ENCODE measurements at regions not wholly inside any gene's neighbourhood (a gene's known extent, or its start where the extent isn't known, plus 50 kb on each side); places are given as distances from the start of the nearest gene placed in this dataset.

DNA sequence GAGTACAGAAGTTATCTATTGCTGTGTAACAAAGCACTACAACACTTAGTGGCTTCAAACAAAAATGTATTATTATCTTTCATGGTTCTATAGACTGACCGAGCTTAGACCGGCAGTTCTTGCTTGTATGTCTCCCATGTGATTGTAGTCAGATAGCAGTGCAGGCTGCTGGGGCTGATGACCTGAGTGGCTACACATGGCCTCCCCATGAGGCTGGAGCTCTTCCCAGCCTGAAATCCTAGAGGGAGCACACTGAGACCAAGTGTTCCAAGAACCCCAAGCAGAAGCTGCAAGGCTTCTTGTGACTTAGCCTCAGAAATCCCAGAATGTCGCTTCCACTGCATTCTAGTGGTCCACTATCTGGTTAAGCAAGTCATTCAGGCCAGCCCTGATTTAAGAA is 141.2 kb upstream of the TLE3 start:
- no peaks in the 10 kb centered on the region for H3K9me3 ChIP-seq
- no peaks in the 10 kb centered on the region for H3K27me3 ChIP-seq
- intact Hi-C loops (cut with DNase I) = no loop called here
- H3K4me1 ChIP-seq = no peaks in the 10 kb centered on the region
- DNase-seq (no peak), FAIRE-seq (no peak), ATAC-seq (no peak)
- TF ChIP-seq, protein P1, sequence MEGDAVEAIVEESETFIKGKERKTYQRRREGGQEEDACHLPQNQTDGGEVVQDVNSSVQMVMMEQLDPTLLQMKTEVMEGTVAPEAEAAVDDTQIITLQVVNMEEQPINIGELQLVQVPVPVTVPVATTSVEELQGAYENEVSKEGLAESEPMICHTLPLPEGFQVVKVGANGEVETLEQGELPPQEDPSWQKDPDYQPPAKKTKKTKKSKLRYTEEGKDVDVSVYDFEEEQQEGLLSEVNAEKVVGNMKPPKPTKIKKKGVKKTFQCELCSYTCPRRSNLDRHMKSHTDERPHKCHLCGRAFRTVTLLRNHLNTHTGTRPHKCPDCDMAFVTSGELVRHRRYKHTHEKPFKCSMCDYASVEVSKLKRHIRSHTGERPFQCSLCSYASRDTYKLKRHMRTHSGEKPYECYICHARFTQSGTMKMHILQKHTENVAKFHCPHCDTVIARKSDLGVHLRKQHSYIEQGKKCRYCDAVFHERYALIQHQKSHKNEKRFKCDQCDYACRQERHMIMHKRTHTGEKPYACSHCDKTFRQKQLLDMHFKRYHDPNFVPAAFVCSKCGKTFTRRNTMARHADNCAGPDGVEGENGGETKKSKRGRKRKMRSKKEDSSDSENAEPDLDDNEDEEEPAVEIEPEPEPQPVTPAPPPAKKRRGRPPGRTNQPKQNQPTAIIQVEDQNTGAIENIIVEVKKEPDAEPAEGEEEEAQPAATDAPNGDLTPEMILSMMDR (IDR thresholded peaks at IDR 0.05) = no peak
- H3K36me3 ChIP-seq = no peaks in the 10 kb centered on the region
- no peak overlapping the region for H3K27ac ChIP-seq
- no peak overlapping the region for H3K4me3 ChIP-seq
- 94% methylated on average over 3 of the region's 3 CpGs for WGBS, 2 donors

DNA sequence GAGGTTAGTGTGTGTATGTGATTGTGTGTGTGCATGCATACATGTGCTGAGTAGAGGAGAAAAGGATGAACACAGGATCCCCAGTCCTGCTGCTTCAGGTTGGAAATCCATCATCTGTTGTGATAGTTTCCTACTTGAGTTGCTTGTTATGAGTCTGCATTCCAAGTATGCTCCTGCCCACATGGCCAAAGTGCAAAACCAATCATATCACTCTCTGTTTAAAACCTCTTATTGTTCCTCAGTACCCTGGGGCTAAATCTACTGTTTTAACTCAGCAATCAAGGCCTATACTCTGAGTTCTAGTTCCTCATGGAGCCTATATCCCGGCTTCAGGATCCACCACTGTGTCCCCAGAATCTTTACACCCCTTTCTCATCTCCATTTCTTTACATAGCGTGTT is 139.9 kb upstream of the TLE3 start:
- no peak for ATAC-seq
- no peak for FAIRE-seq
- no peak overlapping the region for H3K4me3 ChIP-seq
- H3K4me1 ChIP-seq = no peaks in the 10 kb centered on the region
- no peak for DNase-seq
- no peaks in the 10 kb centered on the region for H3K36me3 ChIP-seq
- no peaks in the 10 kb centered on the region for H3K9me3 ChIP-seq
- no peaks in the 10 kb centered on the region for H3K27me3 ChIP-seq
- TF ChIP-seq, protein P1 (IDR thresholded peaks at IDR 0.05) = no peak
- H3K27ac ChIP-seq = no peak overlapping the region
- intact Hi-C loops (cut with DNase I) = no loop called here
- WGBS, 2 donors = 90 to 95% methylated on average over 2 of the region's 2 CpGs

DNA sequence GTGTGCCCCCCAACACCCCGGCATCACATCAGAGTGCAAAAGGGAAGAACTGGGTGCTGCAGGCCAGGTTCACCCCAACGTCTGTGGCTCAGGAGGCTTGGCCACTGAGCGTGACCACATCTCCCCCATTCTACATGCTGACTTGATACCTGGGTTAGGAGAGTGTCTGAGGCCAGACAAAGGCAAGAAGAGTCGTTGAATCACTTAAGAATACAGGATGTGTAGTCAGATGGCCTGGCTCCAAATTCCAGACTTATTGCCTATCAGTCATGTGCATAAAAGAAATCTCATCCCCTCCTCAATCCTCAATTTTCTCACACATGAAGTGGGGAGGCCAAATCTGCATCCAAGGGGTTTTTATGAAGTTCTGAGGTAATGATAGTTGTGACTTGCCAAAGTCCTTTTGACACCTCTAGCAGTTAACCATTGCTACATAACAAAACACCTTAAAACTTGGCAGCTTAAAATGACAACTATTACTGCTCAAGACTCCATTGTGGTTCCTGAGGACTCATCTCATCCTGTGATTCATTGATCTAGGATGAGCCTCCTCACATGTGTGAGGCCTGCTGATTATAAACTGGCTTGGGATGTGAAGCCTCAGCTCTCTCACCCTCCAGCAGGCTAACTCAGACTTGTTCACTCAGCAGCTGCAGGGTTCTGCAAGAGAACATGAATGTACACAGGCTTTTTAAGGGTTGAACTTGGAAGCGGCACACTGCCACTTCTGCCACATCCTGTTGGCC is 138.8 kb upstream of the TLE3 start:
- ATAC-seq = no peak
- H3K9me3 ChIP-seq = no peaks in the 10 kb centered on the region
- no peak for DNase-seq
- H3K36me3 ChIP-seq = no peaks in the 10 kb centered on the region
- H3K4me3 ChIP-seq = no peak overlapping the region
- no peak for FAIRE-seq
- intact Hi-C loops (cut with DNase I) = no loop called here
- no peaks in the 10 kb centered on the region for H3K27me3 ChIP-seq
- whole genome bisulfite sequencing, 2 donors = 88 to 90% methylated on average over 5 of the region's 5 CpGs
- TF ChIP-seq, protein P1 (IDR thresholded peaks at IDR 0.05) = no peak
- H3K27ac ChIP-seq = no peak overlapping the region
- no peaks in the 10 kb centered on the region for H3K4me1 ChIP-seq

DNA sequence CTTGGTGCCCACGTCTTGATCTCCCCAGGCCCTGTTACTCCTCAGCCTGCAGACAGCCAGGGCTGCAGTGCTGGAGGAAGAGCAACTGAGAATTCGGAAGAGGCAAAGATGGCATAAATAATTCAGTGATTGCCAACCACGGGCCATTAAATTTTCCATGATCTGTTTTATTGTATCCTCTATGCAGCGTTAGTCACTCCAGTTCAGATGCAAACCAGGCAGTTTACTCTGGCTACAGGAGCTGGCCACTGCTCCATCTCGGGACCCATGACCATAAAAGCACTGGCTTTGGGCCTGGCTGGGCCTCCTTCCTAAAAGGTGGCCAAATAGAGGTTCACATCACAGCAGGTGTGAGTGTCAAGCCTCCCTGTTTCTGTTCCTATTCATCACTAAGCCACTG is 137.6 kb upstream of the TLE3 start:
- Histone ChIP-seq H3K4me3 (no peak overlapping the region), H3K4me1 (no peaks in the 10 kb centered on the region), H3K27me3 (no peaks in the 10 kb centered on the region), H3K36me3 (no peaks in the 10 kb centered on the region), H3K27ac (no peak overlapping the region), H3K9me3 (no peaks in the 10 kb centered on the region)
- intact Hi-C loops (cut with DNase I) = no loop called here
- ATAC-seq (no peak), FAIRE-seq (no peak), DNase-seq (no peak)
- TF ChIP-seq, protein P1 (IDR thresholded peaks at IDR 0.05) = no peak
- 83 to 87% methylated on average over 5 of the region's 5 CpGs for WGBS, 2 donors

DNA sequence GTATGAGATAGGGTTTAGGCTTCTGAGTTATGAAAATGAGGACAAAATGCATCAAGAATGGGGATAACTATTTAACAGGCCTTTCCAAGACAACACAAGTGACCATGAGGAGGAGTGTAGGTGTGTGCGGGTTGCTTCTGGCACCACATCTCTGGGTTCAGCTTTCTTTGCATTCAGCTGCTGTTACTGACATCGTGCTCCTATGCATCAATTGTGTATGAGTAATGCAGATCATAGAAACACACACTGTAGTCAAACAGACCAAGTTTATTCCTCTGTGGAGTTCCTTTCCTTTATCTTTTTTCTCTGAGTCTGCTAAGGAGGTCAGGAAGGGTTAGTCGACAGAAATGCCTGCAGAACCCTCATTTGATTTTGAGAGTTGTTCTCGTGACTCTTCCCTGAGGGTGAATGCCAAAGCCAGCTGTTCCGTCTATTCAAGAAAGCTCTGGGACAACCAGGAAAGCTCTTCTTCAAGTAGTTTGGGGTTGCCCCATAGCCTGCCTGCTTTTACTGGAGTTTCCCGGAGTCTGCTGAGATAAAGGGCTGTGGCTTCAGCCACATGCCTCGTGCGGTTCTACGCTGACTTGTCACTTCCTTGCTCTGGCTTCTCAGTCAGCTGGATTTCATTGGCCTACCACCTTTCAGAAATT is 136.7 kb upstream of the TLE3 start:
- DNase-seq (no peak), FAIRE-seq (no peak), ATAC-seq (peak in 1 of 4 donors; percentile 59)
- TF ChIP-seq, protein P1 (IDR thresholded peaks at IDR 0.05) = no peak
- intact Hi-C loops (cut with DNase I) = no loop called here
- no peak overlapping the region for H3K4me3 ChIP-seq
- 85 to 92% methylated on average over 9 of the region's 9 CpGs for WGBS, 2 donors
- no peaks in the 10 kb centered on the region for H3K36me3 ChIP-seq
- H3K27me3 ChIP-seq = no peaks in the 10 kb centered on the region
- H3K27ac ChIP-seq = no peak overlapping the region
- H3K4me1 ChIP-seq = no peaks in the 10 kb centered on the region
- no peaks in the 10 kb centered on the region for H3K9me3 ChIP-seq
